HUES64 (cell line): ENCODE measurements at regions not wholly inside any gene's neighbourhood (a gene's known extent, or its start where the extent isn't known, plus 50 kb on each side); places are given as distances from the start of the nearest gene placed in this dataset.
"Not testable (repeated sequence)": the region's sequence is repeated elsewhere in the genome, so short reads cannot be mapped to it uniquely, and the experiment has no call there.

Source experiments
- H3K27ac ChIP-seq: 2 replicates; pipeline ENCODE4 v1.7.0; 2013; ENCODE audit warnings: low read depth, low read length, inconsistent platforms
- H3K27me3 ChIP-seq: 2 replicates; pipeline ENCODE4 v1.6.1; 2013; ENCODE audit warnings: mild to moderate bottlenecking, low read length; ENCODE audit not compliant: insufficient read depth
- H3K36me3 ChIP-seq: 2 replicates; pipeline ENCODE4 v1.6.1; 2013; ENCODE audit warnings: mild to moderate bottlenecking, low read length; ENCODE audit not compliant: insufficient read depth
- H3K4me1 ChIP-seq: 2 replicates; pipeline ENCODE4 v1.6.1; 2013; ENCODE audit warnings: mild to moderate bottlenecking, low read length, moderate library complexity; ENCODE audit not compliant: insufficient read depth
- H3K4me3 ChIP-seq: 2 replicates; pipeline ENCODE4 v1.5.1; 2013; ENCODE audit warnings: mild to moderate bottlenecking, low read length, moderate library complexity
- H3K9ac ChIP-seq: 2 replicates; pipeline ENCODE4 v1.6.1; 2013; ENCODE audit warnings: mild to moderate bottlenecking, low read depth, low read length
- H3K9me3 ChIP-seq: 2 replicates; pipeline ENCODE4 v1.6.1; 2013; ENCODE audit warnings: low read depth, low read length; ENCODE audit not compliant: insufficient read depth
- WGBS: fragments of 150-250, 120-280 bp; methylation state at CpG from one replicate; pipeline ENCODE4 v1.1.7; 2013; ENCODE audit warnings: missing lambda C conversion rate; 5-methylcytosine and 5-hydroxymethylcytosine counted together

DNA sequence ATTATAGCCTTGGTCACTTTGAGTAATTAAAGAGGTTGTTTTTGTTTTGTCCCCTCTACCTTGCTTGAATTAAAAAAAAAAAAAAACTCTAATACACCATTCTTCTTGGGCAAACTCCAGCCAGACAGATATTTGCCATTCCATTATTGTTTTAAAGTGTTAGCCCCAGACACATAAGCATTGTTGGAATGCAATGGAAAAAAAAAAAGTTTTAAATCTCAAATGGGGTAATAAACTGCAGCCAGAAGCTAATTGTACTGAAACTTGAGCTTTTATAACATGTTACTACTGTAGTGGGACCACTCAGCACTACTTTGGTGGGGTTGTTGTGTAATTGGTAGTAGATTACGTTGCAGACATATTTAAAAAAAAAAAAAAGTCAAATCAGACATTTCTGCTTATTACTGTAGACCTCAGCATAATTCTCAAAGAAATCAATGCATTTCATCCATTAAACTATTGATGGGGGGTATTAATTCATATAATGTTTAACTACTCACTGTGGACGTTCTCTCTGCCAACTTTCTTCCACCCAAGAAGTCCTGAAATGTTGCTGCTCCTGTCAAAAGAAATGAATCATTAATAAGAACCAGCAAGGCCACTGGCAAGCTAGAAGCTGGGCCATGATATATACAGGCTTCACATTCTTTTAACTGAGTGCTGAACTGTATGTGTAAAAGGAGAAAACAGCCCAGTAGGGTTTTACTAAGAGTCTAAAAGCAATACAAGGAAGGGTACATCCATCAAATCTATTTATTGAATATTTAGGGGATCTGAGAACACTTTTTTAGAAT lies 626.6 kb upstream of the SOX9 start:
- no peak overlapping the region for H3K9ac ChIP-seq
- H3K4me3 ChIP-seq: no peak overlapping the region
- H3K9me3 ChIP-seq: no peaks in the 10 kb centered on the region
- no peaks in the 10 kb centered on the region for H3K36me3 ChIP-seq
- no peaks in the 10 kb centered on the region for H3K4me1 ChIP-seq
- H3K27ac ChIP-seq: no peak overlapping the region
- no peaks in the 10 kb centered on the region for H3K27me3 ChIP-seq
- WGBS: 91% methylated on average over 1 of the region's 2 CpGs

DNA sequence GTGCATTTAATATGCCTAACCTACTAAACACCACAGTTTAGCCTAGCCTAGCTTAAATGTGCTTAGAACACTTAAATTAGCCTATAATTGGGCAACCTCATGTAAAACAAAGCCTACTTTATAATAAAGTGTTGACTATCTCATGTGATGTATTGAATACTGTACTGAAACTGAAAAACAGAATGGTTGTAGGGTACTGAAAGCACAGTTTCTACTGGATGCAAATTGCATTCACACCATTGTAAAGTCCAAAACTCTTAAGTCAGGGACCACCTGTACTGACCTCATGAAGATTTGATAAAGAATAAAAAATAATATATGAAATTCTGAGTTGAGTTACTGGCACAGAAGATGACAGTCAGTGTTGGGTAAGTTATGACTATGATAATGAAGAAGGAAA lies 625.4 kb upstream of the SOX9 start:
- no peaks in the 10 kb centered on the region for H3K36me3 ChIP-seq
- no peak overlapping the region for H3K4me3 ChIP-seq
- H3K27me3 ChIP-seq: no peaks in the 10 kb centered on the region
- no peaks in the 10 kb centered on the region for H3K9me3 ChIP-seq
- no peaks in the 10 kb centered on the region for H3K4me1 ChIP-seq
- H3K9ac ChIP-seq: no peak overlapping the region
- H3K27ac ChIP-seq: no peak overlapping the region

DNA sequence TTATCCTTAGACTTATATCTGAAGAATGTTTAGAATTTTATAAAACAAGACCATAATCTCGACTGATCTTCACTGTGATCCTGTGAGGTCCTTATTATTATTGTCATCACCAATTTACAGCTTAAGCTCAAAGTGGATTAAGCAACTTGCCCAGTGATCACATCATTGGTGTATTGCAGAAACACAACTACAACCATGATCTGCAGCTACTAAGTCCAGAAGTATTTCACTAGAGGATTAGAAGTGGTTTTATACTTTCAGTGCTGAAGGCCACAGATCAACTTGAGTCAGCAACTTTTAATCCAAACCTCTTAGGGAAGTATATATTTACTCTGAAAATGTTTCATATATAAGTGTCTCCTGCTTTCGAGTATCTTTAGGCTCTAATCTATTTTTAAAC lies 624.3 kb upstream of the SOX9 start:
- 93% methylated on average over 1 of the region's 2 CpGs for WGBS
- H3K4me1 ChIP-seq: no peaks in the 10 kb centered on the region
- H3K9me3 ChIP-seq: no peaks in the 10 kb centered on the region
- H3K27ac ChIP-seq: no peak overlapping the region
- no peak overlapping the region for H3K9ac ChIP-seq
- H3K36me3 ChIP-seq: no peaks in the 10 kb centered on the region
- no peaks in the 10 kb centered on the region for H3K27me3 ChIP-seq
- no peak overlapping the region for H3K4me3 ChIP-seq

DNA sequence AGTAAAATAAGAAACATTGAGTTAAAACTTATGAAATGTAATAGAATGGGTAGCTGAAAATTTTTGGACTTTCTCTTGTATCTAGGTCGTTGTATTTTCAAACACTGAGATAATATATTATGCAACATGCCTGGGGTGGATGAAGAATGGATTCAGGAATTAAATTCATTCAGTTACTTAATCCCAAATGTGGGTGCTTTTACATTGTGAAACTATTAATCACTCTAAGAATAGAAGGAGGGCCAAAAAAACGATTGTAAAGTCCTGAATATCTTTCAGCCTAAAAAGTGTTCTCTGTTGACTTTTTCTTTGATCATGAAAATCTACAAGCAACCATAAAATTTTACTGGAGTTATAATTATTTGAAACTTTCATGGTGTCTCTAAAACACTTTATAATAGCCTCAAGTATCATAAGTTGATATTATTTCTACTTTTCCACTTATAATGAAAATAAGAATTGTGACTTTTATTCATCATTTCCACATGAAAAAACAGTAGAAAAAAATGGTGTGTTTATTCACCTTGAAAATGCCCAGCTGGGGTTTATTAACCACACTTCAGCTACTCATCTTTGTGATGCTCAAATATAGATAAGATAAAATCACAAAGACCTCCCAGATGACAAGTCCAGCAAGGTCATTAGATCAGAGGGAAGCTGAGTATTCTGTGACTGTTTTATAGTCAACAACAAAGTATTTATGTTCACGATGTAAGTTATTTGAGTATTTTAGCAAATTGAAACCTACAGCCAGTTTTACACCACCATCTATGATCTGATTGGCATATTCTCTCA lies 619.9 kb upstream of the SOX9 start:
- Histone ChIP-seq H3K9me3 (no peaks in the 10 kb centered on the region), H3K9ac (no peak overlapping the region), H3K4me1 (no peaks in the 10 kb centered on the region), H3K36me3 (no peaks in the 10 kb centered on the region), H3K27ac (no peak overlapping the region), H3K27me3 (no peaks in the 10 kb centered on the region), H3K4me3 (no peak overlapping the region)
- 100% methylated on average over 3 of the region's 3 CpGs for WGBS

DNA sequence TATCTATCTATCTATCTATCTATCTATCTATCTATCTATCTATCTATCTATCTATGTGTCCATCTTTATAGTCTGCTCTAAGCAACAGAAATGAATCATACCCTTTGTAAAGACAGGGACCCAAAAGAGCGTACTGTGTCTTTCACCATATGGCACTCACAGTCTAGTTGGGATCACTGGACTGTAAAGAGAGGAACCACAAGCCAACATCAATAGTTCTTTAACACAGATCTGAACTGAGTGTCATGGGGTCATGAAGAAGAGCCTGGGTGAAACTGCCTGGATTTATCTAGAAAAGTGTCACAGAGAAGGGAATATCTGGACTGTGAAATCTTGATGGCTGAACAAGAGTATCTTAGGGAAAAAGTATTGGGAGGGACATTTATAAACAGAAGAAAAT lies 619.1 kb upstream of the SOX9 start:
- Histone ChIP-seq H3K36me3 (no peaks in the 10 kb centered on the region), H3K4me3 (no peak overlapping the region), H3K27ac (no peak overlapping the region), H3K9me3 (no peaks in the 10 kb centered on the region), H3K9ac (no peak overlapping the region), H3K4me1 (no peaks in the 10 kb centered on the region), H3K27me3 (no peaks in the 10 kb centered on the region)
- 94% methylated on average over 1 of the region's 1 CpG for WGBS

DNA sequence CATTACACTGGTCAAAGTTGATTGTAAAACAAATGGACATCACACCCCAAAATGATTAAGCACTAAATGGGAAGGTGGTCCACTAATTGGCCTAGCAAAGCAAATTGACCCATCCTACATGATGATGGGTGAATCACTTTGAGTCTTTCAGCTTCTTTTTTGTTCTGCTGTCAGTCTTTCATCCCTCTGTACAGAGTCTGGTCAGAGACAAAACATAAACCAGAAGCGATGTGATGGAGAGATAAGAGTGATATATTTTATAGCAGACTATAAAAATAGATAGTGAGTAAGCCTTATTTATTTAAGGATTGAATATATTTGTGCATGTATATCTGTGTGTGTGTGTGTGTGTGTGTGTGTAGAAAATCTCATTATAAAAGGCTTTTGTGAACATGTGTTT lies 618.4 kb upstream of the SOX9 start:
- no peak overlapping the region for H3K9ac ChIP-seq
- H3K9me3 ChIP-seq: no peaks in the 10 kb centered on the region
- no CpG with 5 or more reads among the region's 1 CpG for WGBS
- H3K4me3 ChIP-seq: no peak overlapping the region
- H3K27ac ChIP-seq: no peak overlapping the region
- H3K36me3 ChIP-seq: no peaks in the 10 kb centered on the region
- H3K4me1 ChIP-seq: no peaks in the 10 kb centered on the region
- no peaks in the 10 kb centered on the region for H3K27me3 ChIP-seq

DNA sequence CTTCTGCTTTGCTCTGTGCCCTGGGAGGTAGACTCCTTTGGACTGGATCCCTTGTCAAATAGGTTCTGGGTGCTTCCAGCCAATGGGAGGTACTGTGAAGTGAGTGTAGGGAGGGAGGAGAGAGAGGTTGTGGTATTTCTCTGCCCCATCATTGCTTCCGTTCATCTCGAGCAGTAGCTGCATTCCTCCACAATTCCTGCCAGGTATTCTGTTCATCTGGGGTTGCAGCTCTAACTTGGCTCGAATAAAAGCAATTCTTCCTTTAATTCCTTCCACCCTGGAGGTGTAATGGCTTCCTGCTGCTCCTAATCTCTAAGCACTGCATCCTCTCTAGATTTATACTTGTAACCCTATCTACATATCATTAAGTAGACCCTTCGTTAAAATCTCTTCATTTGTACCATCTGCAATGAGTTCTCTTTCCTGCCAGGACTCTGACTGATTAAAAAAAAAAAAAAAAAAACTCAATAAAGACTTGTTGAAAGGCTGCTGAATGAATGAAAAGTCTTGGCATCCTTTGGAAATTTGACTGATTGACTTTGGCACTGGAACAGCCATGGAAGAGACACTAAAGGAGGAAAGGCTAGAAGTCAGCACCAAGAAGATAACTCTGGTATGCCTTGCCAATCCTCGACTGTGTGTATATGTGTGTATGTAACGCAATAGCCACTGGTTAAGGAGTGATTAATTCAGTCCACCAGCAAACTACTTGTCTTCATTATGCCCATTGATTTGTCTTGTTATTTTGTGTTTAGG lies 616.9 kb upstream of the SOX9 start:
- Histone ChIP-seq H3K4me1 (no peaks in the 10 kb centered on the region), H3K4me3 (no peak overlapping the region), H3K27me3 (no peaks in the 10 kb centered on the region), H3K9me3 (no peaks in the 10 kb centered on the region), H3K9ac (no peak overlapping the region), H3K27ac (no peak overlapping the region), H3K36me3 (no peaks in the 10 kb centered on the region)
- 79% methylated on average over 6 of the region's 6 CpGs for WGBS

DNA sequence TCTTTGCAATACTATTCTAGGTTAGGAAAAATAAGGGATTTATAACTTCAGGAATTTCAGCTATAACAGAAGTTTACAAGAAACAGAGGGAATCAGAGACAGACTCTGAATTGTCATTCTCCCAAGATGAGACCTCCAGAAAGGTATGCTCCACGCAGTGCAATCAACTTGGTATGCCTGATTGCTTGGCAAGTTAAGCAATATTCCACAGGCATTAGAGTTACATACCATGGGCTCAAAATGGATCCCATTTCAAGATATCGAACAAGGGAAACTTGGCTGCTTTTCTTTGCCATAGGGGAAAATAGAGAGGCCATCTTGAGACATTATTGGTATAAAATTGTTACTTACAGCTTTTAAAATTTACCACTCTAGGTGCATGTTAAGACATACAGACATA lies 615.6 kb upstream of the SOX9 start:
- no peaks in the 10 kb centered on the region for H3K9me3 ChIP-seq

DNA sequence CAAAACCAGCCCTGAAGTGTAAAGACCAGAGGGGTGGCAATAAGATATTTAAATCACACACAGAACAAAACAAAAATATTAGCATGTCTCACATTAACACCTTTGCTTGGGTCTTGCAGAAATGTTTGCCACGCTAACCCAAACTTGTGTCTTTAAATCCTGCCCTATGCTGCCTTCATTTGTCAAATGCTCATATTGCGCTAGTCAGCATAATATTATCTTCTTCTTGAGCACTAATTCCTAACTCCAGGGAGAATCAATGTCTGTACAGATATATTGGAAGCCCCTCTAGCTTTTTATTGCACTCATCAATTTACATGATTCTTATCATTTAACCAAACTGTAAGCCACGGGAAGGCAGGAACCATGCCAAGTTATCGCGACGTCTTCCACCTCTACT lies 614.8 kb upstream of the SOX9 start:
- Histone ChIP-seq H3K27ac (no peak overlapping the region), H3K27me3 (no peaks in the 10 kb centered on the region), H3K4me1 (no peaks in the 10 kb centered on the region), H3K36me3 (no peaks in the 10 kb centered on the region), H3K9me3 (no peaks in the 10 kb centered on the region), H3K9ac (no peak overlapping the region), H3K4me3 (no peak overlapping the region)
- 98% methylated on average over 6 of the region's 6 CpGs for WGBS

More for the DNA sequence above, 615.6 kb upstream of the SOX9 start:
- H3K27ac ChIP-seq: no peak overlapping the region
- H3K4me1 ChIP-seq: no peaks in the 10 kb centered on the region
- no peaks in the 10 kb centered on the region for H3K27me3 ChIP-seq
- no peaks in the 10 kb centered on the region for H3K36me3 ChIP-seq
- 95% methylated on average over 2 of the region's 2 CpGs for WGBS
- H3K4me3 ChIP-seq: no peak overlapping the region
- H3K9ac ChIP-seq: no peak overlapping the region

DNA sequence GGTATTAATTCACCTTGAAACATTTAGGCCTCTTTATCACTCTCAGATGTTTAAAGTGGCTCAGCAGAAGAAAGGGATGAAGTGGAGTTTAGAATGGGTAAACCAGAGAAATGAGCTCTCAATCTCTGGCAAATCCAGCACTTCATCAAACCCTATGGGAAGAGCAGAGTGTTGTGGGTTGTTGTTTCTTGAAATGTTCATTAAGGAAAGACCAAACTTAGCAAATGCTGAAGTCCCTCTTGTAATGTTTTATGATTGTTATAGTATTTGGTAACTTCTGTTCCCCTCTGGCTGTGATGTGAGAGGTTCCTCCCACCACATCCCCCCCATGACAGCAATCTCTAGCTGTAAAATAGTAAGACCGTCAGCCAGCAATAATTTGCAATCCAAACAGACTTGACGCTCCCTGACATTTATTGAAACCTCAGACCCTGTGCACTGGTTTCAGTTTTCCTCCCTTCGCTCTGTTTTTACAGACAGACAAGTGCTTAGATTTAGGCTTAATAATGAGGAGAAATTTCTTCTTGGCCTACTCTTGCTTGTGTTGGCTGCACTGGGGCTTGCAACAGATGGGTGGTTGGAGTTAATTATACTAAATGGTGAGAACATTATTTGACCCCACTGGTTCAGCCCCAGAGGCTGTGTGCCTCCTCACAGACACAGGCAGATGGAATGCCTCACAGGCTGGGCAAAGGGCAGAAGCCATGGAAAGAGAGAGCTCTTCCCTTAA lies 609.4 kb upstream of the SOX9 start:
- H3K4me3 ChIP-seq: no peak overlapping the region
- H3K9ac ChIP-seq: no peak overlapping the region
- H3K27ac ChIP-seq: no peak overlapping the region
- H3K9me3 ChIP-seq: no peaks in the 10 kb centered on the region
- H3K36me3 ChIP-seq: no peaks in the 10 kb centered on the region
- 97% methylated on average over 3 of the region's 3 CpGs for WGBS
- no peaks in the 10 kb centered on the region for H3K27me3 ChIP-seq
- H3K4me1 ChIP-seq: no peaks in the 10 kb centered on the region

DNA sequence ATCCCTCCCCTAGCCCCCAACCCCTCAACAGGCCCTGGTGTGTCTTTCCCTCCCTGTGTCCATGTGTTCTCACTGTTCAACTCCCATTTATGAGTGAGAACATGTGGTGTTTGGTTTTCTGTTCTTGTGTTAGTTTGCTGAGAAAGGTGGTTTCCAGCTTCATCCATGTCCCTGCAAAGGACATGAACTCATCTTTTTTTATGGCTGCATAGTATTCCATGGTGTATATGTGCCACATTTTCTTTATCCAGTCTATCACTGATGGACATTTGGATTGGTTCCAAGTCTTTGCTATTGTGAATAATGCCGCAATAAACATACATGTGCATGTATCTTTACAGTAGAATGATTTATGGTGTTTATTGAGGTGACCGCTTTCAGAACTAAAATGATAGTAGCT lies 607.1 kb upstream of the SOX9 start:
- H3K36me3 ChIP-seq, H3K4me3 ChIP-seq, H3K9ac ChIP-seq, H3K27ac ChIP-seq, H3K4me1 ChIP-seq, H3K9me3 ChIP-seq, H3K27me3 ChIP-seq: not testable (repeated sequence)
- WGBS: 99% methylated on average over 2 of the region's 2 CpGs
